ENCODE measurements at regions not wholly inside any gene's neighbourhood (a gene's known extent, or its start where the extent isn't known, plus 50 kb on each side); places are given as distances from the start of the nearest gene placed in this dataset.

DNA sequence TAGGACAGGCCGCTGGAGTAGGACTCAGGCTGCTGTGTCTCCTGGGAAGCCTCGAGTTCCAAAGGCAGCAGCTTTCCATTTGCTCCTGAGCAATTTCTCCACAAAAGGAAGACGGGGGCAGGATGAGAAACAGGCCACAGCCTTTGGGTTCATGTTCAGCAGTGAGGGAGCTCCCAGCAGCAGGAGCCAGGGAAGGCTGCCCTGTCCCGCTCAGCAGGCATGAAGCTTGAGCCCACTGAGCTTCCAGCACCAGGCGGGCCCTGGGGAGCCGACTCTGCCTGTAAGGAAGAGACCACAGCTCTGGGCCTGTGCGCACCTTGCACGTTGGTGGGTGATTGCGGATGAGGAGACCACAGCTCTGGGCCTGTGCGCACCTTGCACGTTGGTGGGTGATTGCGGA is 527.2 kb downstream of the TCERG1L start:
- Histone ChIP-seq H3K27me3 (no peaks in the 10 kb centered on the region), H3K4me3 (no peak overlapping the region), H3K36me3 (no peaks in the 10 kb centered on the region), H3K9me3 (peaks cover 0 to 2% of the 10 kb centered on the region in 2 donors), H3K27ac (no peak overlapping the region), H3K4me1 (ENCODE audit: insufficient read depth) (no peaks in the 10 kb centered on the region)
- TF ChIP-seq, protein P1, sequence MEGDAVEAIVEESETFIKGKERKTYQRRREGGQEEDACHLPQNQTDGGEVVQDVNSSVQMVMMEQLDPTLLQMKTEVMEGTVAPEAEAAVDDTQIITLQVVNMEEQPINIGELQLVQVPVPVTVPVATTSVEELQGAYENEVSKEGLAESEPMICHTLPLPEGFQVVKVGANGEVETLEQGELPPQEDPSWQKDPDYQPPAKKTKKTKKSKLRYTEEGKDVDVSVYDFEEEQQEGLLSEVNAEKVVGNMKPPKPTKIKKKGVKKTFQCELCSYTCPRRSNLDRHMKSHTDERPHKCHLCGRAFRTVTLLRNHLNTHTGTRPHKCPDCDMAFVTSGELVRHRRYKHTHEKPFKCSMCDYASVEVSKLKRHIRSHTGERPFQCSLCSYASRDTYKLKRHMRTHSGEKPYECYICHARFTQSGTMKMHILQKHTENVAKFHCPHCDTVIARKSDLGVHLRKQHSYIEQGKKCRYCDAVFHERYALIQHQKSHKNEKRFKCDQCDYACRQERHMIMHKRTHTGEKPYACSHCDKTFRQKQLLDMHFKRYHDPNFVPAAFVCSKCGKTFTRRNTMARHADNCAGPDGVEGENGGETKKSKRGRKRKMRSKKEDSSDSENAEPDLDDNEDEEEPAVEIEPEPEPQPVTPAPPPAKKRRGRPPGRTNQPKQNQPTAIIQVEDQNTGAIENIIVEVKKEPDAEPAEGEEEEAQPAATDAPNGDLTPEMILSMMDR (IDR thresholded peaks at IDR 0.05), result no peak
- TF ChIP-seq EP300 (IDR thresholded peaks at IDR 0.05) (no peak), POLR2A (IDR thresholded peaks at IDR 0.05) (no peak)
- intact Hi-C loops (cut with DNase I), result no loop called here
- WGBS, 3 donors, result 81 to 86% (median 86%) methylated on average over 12 of the region's 12 CpGs
- DNase-seq, result no peak

DNA sequence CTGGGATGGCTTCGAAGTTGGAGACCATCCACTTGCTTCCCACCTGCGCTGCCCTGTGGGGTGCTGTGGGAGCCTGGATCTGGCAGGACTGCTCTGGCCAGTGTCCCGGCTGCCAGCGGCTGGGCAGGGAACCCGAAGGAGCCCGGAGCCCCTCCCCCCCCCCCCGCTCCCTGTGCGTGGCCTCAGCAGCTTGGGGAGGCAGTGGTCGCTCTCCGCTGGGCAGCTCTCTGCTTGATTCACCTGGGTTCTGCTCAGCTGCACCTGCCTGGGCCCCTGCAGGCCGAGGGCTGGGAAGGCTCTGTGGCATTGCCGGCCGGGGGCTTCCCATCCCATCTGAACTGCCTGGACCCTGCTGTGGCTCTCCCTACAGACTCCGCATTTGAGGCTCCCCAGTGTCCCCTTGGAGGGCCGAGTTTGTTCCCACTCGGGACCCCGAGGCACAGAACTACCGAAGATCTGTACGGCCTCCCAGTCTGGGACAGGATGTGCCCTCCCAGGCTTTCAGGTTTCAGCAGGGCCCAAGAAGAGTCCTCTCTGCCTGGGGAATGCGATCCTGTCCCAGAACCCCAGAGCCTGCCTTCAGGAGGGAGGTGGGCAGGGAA is 525.1 kb downstream of the TCERG1L start:
- DNase-seq, result no peak
- no peaks in the 10 kb centered on the region for H3K4me1 ChIP-seq (ENCODE audit: insufficient read depth)
- H3K27me3 ChIP-seq, result no peaks in the 10 kb centered on the region
- WGBS, 3 donors, result 79 to 86% (median 83%) methylated on average over 18 to 20 of the region's 20 CpGs
- no peaks in the 10 kb centered on the region for H3K36me3 ChIP-seq
- intact Hi-C loops (cut with DNase I), result no loop called here
- no peak overlapping the region for H3K27ac ChIP-seq
- TF ChIP-seq POLR2A (IDR thresholded peaks at IDR 0.05) (no peak), EP300 (IDR thresholded peaks at IDR 0.05) (no peak)
- TF ChIP-seq, protein P1 (IDR thresholded peaks at IDR 0.05), result no peak
- no peak overlapping the region for H3K4me3 ChIP-seq
- H3K9me3 ChIP-seq, result peaks cover 0 to 3% of the 10 kb centered on the region in 2 donors

DNA sequence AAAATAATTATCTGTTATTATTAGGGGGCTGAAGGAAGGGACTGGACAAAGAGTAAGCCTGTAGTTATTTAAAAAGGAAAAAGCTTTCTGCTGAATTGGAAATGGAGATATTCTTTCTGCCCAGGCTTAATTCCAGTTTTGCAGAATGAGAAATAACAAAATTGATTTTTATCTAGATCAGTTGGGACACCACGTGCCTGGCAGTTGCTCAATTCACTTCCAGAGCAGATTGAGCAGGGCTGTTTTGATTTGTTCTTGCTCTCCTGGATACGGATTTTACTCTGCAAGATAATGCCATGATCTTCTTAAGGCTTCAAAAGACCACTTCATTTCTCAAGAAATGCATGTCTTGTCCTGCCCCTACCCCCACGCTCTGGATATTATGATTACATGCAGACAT is 524.3 kb downstream of the TCERG1L start:
- Histone ChIP-seq H3K4me3 (no peak overlapping the region), H3K9me3 (peaks cover 0 to 3% of the 10 kb centered on the region in 2 donors), H3K4me1 (ENCODE audit: insufficient read depth) (no peaks in the 10 kb centered on the region), H3K27me3 (no peaks in the 10 kb centered on the region), H3K27ac (no peak overlapping the region), H3K36me3 (no peaks in the 10 kb centered on the region)
- 15 to 23% (median 18%) methylated on average over 3 of the region's 3 CpGs for WGBS, 3 donors
- no peak for DNase-seq
- intact Hi-C loops (cut with DNase I), result no loop called here
- TF ChIP-seq, protein P1 (IDR thresholded peaks at IDR 0.05), result no peak
- TF ChIP-seq POLR2A (IDR thresholded peaks at IDR 0.05) (no peak), EP300 (IDR thresholded peaks at IDR 0.05) (no peak)

DNA sequence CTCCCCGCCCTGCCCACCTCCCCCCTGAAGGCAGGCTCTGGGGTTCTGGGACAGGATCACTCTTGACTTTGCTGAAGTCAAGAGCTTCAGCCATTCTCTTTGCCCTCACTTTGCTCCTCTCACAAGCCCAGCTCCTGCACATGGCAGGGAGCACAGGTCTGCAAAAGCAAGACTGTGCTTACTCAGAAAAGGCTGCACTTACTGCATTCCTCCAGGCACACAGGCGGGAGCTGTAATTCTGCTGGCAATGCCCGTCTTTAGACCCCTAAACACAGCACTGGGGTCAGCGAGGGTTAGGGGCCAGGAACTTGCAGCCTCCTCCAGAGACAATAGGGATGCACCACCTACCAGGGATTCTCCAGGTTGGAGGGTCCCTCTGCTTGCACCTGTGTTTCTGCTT is 523.7 kb downstream of the TCERG1L start:
- Histone ChIP-seq H3K9me3 (peaks cover 0 to 3% of the 10 kb centered on the region in 2 donors), H3K27me3 (no peaks in the 10 kb centered on the region), H3K4me1 (ENCODE audit: insufficient read depth) (no peaks in the 10 kb centered on the region), H3K4me3 (no peak overlapping the region), H3K36me3 (no peaks in the 10 kb centered on the region), H3K27ac (no peak overlapping the region)
- TF ChIP-seq POLR2A (IDR thresholded peaks at IDR 0.05) (no peak), EP300 (IDR thresholded peaks at IDR 0.05) (no peak)
- TF ChIP-seq, protein P1 (IDR thresholded peaks at IDR 0.05), result no peak
- DNase-seq, result no peak
- WGBS, 3 donors, result 40 to 47% (median 45%) methylated on average over 4 of the region's 4 CpGs
- intact Hi-C loops (cut with DNase I), result no loop called here

All from ovary (tissue), 7 donors.